ENCODE measurements at regions not wholly inside any gene's neighbourhood (a gene's known extent, or its start where the extent isn't known, plus 50 kb on each side); places are given as distances from the start of the nearest gene placed in this dataset.

- no peaks in the 10 kb centered on the region for H3K4me1 ChIP-seq (ENCODE audit: control insufficient read depth, insufficient read depth, low read length, poor library complexity, severe bottlenecking)
- H3K4me3 ChIP-seq (ENCODE audit: extremely low read depth, insufficient read depth, low read length, poor library complexity, severe bottlenecking), result no peak overlapping the region
- H3K9me3 ChIP-seq (ENCODE audit: control insufficient read depth, low read length), result no peaks in the 10 kb centered on the region
- H3K36me3 ChIP-seq (ENCODE audit: control insufficient read depth, insufficient read depth, low read length), result no peaks in the 10 kb centered on the region
- H3K27ac ChIP-seq (ENCODE audit: low read depth, low read length, severe bottlenecking), result no peak overlapping the region
- no CpG with 5 or more reads among the region's 1 CpG for WGBS, 2 experiments (ENCODE audit: insufficient coverage in 2 of 2)
Observed at GRCh38 chr3:147795418-147795817, 386.3 kb downstream of the ZIC1 start.

GRCh38 chr3:147797095-147797494, 387.9 kb downstream of the ZIC1 start:
- no peak overlapping the region for H3K4me3 ChIP-seq (ENCODE audit: extremely low read depth, insufficient read depth, low read length, poor library complexity, severe bottlenecking)
- H3K36me3 ChIP-seq (ENCODE audit: control insufficient read depth, insufficient read depth, low read length), result no peaks in the 10 kb centered on the region
- H3K4me1 ChIP-seq (ENCODE audit: control insufficient read depth, insufficient read depth, low read length, poor library complexity, severe bottlenecking), result no peaks in the 10 kb centered on the region
- no peak overlapping the region for H3K27ac ChIP-seq (ENCODE audit: low read depth, low read length, severe bottlenecking)
- no peaks in the 10 kb centered on the region for H3K9me3 ChIP-seq (ENCODE audit: control insufficient read depth, low read length)

- Histone ChIP-seq H3K4me1 (ENCODE audit: control insufficient read depth, insufficient read depth, low read length, poor library complexity, severe bottlenecking) (no peaks in the 10 kb centered on the region), H3K4me3 (ENCODE audit: extremely low read depth, insufficient read depth, low read length, poor library complexity, severe bottlenecking) (no peak overlapping the region), H3K27ac (ENCODE audit: low read depth, low read length, severe bottlenecking) (no peak overlapping the region), H3K36me3 (ENCODE audit: control insufficient read depth, insufficient read depth, low read length) (no peaks in the 10 kb centered on the region), H3K9me3 (ENCODE audit: control insufficient read depth, low read length) (no peaks in the 10 kb centered on the region)
- no CpG with 5 or more reads among the region's 2 CpGs for WGBS, 2 experiments (ENCODE audit: insufficient coverage in 2 of 2)
Observed at GRCh38 chr3:147799601-147800000, 390.4 kb downstream of the ZIC1 start.

GRCh38 chr3:147807776-147808175, 398.6 kb downstream of the ZIC1 start:
- no peaks in the 10 kb centered on the region for H3K4me1 ChIP-seq (ENCODE audit: control insufficient read depth, insufficient read depth, low read length, poor library complexity, severe bottlenecking)
- no peaks in the 10 kb centered on the region for H3K9me3 ChIP-seq (ENCODE audit: control insufficient read depth, low read length)
- H3K36me3 ChIP-seq (ENCODE audit: control insufficient read depth, insufficient read depth, low read length), result no peaks in the 10 kb centered on the region
- no peak overlapping the region for H3K27ac ChIP-seq (ENCODE audit: low read depth, low read length, severe bottlenecking)
- WGBS, 2 experiments (ENCODE audit: insufficient coverage in 2 of 2), result 80 to 100% methylated on average over 1 of the region's 1 CpG
- no peak overlapping the region for H3K4me3 ChIP-seq (ENCODE audit: extremely low read depth, insufficient read depth, low read length, poor library complexity, severe bottlenecking)

GRCh38 chr3:147809206-147809605, 400.0 kb downstream of the ZIC1 start:
- H3K4me1 ChIP-seq (ENCODE audit: control insufficient read depth, insufficient read depth, low read length, poor library complexity, severe bottlenecking), result no peaks in the 10 kb centered on the region
- no peak overlapping the region for H3K27ac ChIP-seq (ENCODE audit: low read depth, low read length, severe bottlenecking)
- no CpG with 5 or more reads among the region's 1 CpG for WGBS, 2 experiments (ENCODE audit: insufficient coverage in 2 of 2)
- H3K4me3 ChIP-seq (ENCODE audit: extremely low read depth, insufficient read depth, low read length, poor library complexity, severe bottlenecking), result no peak overlapping the region
- no peaks in the 10 kb centered on the region for H3K9me3 ChIP-seq (ENCODE audit: control insufficient read depth, low read length)
- H3K36me3 ChIP-seq (ENCODE audit: control insufficient read depth, insufficient read depth, low read length), result no peaks in the 10 kb centered on the region

- no peak overlapping the region for H3K27ac ChIP-seq (ENCODE audit: low read depth, low read length, severe bottlenecking)
- WGBS, 2 experiments (ENCODE audit: insufficient coverage in 2 of 2), result 89 to 100% methylated on average over 2 of the region's 4 CpGs
- H3K4me3 ChIP-seq (ENCODE audit: extremely low read depth, insufficient read depth, low read length, poor library complexity, severe bottlenecking), result no peak overlapping the region
- no peaks in the 10 kb centered on the region for H3K9me3 ChIP-seq (ENCODE audit: control insufficient read depth, low read length)
- no peaks in the 10 kb centered on the region for H3K36me3 ChIP-seq (ENCODE audit: control insufficient read depth, insufficient read depth, low read length)
- no peaks in the 10 kb centered on the region for H3K4me1 ChIP-seq (ENCODE audit: control insufficient read depth, insufficient read depth, low read length, poor library complexity, severe bottlenecking)
Observed at GRCh38 chr3:147812186-147812911, 403.2 kb downstream of the ZIC1 start.

GRCh38 chr3:147813256-147813655, 404.1 kb downstream of the ZIC1 start:
- Histone ChIP-seq H3K9me3 (ENCODE audit: control insufficient read depth, low read length) (no peaks in the 10 kb centered on the region), H3K27ac (ENCODE audit: low read depth, low read length, severe bottlenecking) (no peak overlapping the region), H3K4me3 (ENCODE audit: extremely low read depth, insufficient read depth, low read length, poor library complexity, severe bottlenecking) (no peak overlapping the region), H3K4me1 (ENCODE audit: control insufficient read depth, insufficient read depth, low read length, poor library complexity, severe bottlenecking) (no peaks in the 10 kb centered on the region), H3K36me3 (ENCODE audit: control insufficient read depth, insufficient read depth, low read length) (no peaks in the 10 kb centered on the region)
- whole genome bisulfite sequencing, 2 experiments (ENCODE audit: insufficient coverage in 2 of 2), result 56 to 70% methylated on average over 2 to 3 of the region's 4 CpGs

- no peaks in the 10 kb centered on the region for H3K9me3 ChIP-seq (ENCODE audit: control insufficient read depth, low read length)
- WGBS, 2 experiments (ENCODE audit: insufficient coverage in 2 of 2), result 67 to 93% methylated on average over 3 of the region's 6 CpGs
- H3K36me3 ChIP-seq (ENCODE audit: control insufficient read depth, insufficient read depth, low read length), result no peaks in the 10 kb centered on the region
- H3K4me3 ChIP-seq (ENCODE audit: extremely low read depth, insufficient read depth, low read length, poor library complexity, severe bottlenecking), result no peak overlapping the region
- no peak overlapping the region for H3K27ac ChIP-seq (ENCODE audit: low read depth, low read length, severe bottlenecking)
- no peaks in the 10 kb centered on the region for H3K4me1 ChIP-seq (ENCODE audit: control insufficient read depth, insufficient read depth, low read length, poor library complexity, severe bottlenecking)
Observed at GRCh38 chr3:147816752-147817151, 407.6 kb downstream of the ZIC1 start.

- Histone ChIP-seq H3K4me3 (ENCODE audit: extremely low read depth, insufficient read depth, low read length, poor library complexity, severe bottlenecking) (no peak overlapping the region), H3K36me3 (ENCODE audit: control insufficient read depth, insufficient read depth, low read length) (no peaks in the 10 kb centered on the region), H3K27ac (ENCODE audit: low read depth, low read length, severe bottlenecking) (no peak overlapping the region), H3K4me1 (ENCODE audit: control insufficient read depth, insufficient read depth, low read length, poor library complexity, severe bottlenecking) (no peaks in the 10 kb centered on the region), H3K9me3 (ENCODE audit: control insufficient read depth, low read length) (no peaks in the 10 kb centered on the region)
Observed at GRCh38 chr3:147832611-147833010, 423.4 kb downstream of the ZIC1 start.

GRCh38 chr3:147836330-147836729, 427.2 kb downstream of the ZIC1 start:
- Histone ChIP-seq H3K4me3 (ENCODE audit: extremely low read depth, insufficient read depth, low read length, poor library complexity, severe bottlenecking) (no peak overlapping the region), H3K27ac (ENCODE audit: low read depth, low read length, severe bottlenecking) (no peak overlapping the region), H3K9me3 (ENCODE audit: control insufficient read depth, low read length) (no peaks in the 10 kb centered on the region), H3K4me1 (ENCODE audit: control insufficient read depth, insufficient read depth, low read length, poor library complexity, severe bottlenecking) (no peaks in the 10 kb centered on the region), H3K36me3 (ENCODE audit: control insufficient read depth, insufficient read depth, low read length) (no peaks in the 10 kb centered on the region)

GRCh38 chr3:147838652-147839051, 429.5 kb downstream of the ZIC1 start:
- H3K4me3 ChIP-seq (ENCODE audit: extremely low read depth, insufficient read depth, low read length, poor library complexity, severe bottlenecking), result no peak overlapping the region
- no peaks in the 10 kb centered on the region for H3K9me3 ChIP-seq (ENCODE audit: control insufficient read depth, low read length)
- WGBS, 2 experiments (ENCODE audit: insufficient coverage in 2 of 2), result 100% methylated on average over 1 of the region's 2 CpGs; no CpG with 5 or more reads in 1 of the 2 experiments
- H3K36me3 ChIP-seq (ENCODE audit: control insufficient read depth, insufficient read depth, low read length), result no peaks in the 10 kb centered on the region
- no peaks in the 10 kb centered on the region for H3K4me1 ChIP-seq (ENCODE audit: control insufficient read depth, insufficient read depth, low read length, poor library complexity, severe bottlenecking)
- no peak overlapping the region for H3K27ac ChIP-seq (ENCODE audit: low read depth, low read length, severe bottlenecking)

Data from mesodermal cell (in vitro differentiated cells).